ENCODE measurements at regions not wholly inside any gene's neighbourhood (a gene's known extent, or its start where the extent isn't known, plus 50 kb on each side); places are given as distances from the start of the nearest gene placed in this dataset.

DNA sequence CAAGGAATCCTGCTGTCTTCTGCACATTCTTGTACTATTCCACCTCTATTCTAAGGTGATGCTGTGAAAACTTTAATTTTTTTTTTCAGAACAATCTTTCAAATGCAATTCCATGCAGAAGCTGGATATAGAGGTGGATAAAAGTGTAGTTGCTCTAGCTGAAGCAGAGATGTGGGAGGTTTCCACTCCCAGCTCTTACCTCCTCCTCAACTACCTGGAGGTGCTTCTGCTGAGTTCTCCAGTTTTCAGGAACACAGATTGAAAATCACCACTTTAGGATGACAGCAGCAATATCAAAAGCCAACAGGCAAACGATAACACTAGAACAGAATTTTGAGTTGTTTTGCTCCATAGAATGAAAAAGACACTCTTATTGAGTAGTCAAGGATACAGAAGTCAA lies 51.1 kb upstream of the FAM98A start:
- TF ChIP-seq, protein P1, sequence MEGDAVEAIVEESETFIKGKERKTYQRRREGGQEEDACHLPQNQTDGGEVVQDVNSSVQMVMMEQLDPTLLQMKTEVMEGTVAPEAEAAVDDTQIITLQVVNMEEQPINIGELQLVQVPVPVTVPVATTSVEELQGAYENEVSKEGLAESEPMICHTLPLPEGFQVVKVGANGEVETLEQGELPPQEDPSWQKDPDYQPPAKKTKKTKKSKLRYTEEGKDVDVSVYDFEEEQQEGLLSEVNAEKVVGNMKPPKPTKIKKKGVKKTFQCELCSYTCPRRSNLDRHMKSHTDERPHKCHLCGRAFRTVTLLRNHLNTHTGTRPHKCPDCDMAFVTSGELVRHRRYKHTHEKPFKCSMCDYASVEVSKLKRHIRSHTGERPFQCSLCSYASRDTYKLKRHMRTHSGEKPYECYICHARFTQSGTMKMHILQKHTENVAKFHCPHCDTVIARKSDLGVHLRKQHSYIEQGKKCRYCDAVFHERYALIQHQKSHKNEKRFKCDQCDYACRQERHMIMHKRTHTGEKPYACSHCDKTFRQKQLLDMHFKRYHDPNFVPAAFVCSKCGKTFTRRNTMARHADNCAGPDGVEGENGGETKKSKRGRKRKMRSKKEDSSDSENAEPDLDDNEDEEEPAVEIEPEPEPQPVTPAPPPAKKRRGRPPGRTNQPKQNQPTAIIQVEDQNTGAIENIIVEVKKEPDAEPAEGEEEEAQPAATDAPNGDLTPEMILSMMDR (IDR thresholded peaks at IDR 0.05) = no peak
- no peak for TF ChIP-seq POLR2A (IDR thresholded peaks at IDR 0.05)

Measured in tibial nerve (tissue), 3 donors.